GM19193 (cell line): ENCODE measurements at regions not wholly inside any gene's neighbourhood (a gene's known extent, or its start where the extent isn't known, plus 50 kb on each side); places are given as distances from the start of the nearest gene placed in this dataset.

ENCODE experiments used
- POLR2A ChIP-seq: IDR thresholded peaks from 4 replicates; pipeline ENCODE4 v1.6.1; 2011; ENCODE audit not compliant: insufficient read depth, insufficient read length; ENCODE audit errors: extremely low read depth

DNA sequence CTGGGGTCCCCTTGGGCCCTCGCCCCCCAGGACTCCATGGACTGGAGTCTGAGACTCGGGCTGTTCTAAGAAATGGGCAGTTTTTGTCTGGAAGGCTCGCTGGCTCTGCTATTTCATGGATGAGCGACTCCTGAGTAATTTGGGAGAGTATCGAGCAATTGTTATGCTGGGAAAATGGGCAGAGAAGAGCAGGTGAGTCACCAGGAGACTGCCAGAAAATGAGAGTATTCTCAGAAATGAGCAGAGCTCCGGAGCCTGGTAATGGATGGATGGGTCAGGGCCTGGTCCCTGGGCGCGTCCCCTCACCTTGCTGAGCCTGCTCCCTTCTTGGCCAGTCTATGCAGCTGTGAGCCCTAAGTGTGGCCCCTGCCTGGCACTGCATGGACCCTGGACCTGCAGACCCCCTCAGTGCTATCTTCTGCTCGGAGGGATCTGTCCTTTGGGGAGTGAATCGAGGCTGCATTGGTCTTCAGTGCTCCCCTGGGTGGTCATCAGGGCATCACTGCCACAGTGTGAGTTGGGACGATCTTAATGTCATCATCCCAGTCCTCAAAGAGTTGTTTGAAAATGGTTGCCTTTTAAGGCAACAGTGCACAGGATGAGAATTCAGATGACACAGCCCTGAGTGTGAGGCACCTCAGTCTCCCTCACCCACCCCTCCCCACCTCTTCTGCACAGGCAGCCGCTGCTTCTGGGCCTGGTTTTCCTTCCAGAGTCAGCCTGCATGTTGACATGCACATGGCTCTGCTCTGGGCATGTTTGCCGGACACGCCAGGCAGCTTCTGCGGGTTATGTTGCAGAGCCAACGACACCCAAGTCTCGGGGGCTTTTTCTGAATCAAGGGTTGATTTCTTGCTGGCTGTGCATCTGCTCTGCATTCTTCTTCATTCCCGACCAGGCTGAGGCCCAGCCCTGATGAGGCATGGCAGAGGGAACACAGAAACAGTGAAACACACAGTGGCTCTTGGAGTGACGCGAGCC is 519.0 kb downstream of the TBC1D22A start:
- no peak for TF ChIP-seq POLR2A

DNA sequence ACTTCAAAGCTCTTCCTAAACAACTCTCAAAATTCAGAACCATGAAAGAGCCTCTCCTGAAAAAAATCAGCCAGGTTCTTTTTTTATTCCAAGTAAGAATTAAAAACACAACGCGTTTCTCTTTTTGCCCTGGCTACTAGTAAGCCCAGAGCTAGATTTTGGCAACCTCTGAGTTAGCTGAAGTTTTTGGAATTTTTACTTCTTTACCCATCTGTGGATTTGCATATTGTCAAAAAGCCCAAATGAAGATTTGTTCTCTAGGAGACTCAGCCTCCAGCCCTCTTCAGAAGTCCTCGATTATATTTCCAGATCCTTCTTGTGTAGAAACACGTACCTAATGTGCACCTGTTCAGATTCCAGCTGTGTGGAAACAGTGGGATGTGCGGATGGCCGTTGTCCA is 517.9 kb downstream of the TBC1D22A start:
- TF ChIP-seq POLR2A: no peak

DNA sequence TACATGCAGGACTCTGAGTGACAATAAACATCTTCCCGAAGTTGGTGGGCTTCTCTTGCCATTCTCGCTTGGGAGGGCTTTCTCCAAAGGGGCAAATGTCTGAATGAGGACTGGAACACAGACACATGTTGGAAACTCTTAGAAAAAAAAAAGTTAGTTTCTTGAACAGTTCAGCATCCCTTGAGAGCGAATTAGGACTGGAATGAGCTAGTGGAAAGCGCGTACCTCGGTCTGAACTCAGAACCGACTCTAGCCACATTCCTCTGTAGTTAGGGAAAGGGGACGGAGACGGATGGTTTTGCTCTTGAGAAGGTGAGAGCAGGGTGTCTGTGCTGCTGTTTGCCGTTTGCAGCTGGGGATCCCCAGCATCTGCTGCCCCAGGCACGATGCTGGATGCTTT is 517.3 kb downstream of the TBC1D22A start:
- TF ChIP-seq POLR2A: no peak

DNA sequence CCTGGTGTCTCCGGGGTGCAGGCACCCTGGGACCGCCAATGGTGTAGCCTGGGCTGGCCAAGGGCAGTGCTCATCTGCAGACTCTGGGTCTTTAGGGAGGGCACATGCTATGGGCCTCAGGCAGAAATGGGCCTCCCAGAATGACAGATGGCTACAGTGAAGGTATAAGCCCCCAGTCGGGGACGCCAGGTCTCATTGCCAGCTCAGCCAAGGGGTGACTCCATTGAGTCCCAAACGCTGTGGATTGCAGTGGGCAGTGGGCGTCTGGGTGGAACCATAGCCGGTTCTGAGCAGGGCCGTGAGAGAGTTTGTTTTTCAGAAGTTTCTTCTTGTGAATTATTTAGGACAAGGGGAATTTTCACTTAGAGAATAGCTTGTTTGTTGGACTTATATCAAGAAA is 516.9 kb downstream of the TBC1D22A start:
- no peak for TF ChIP-seq POLR2A

DNA sequence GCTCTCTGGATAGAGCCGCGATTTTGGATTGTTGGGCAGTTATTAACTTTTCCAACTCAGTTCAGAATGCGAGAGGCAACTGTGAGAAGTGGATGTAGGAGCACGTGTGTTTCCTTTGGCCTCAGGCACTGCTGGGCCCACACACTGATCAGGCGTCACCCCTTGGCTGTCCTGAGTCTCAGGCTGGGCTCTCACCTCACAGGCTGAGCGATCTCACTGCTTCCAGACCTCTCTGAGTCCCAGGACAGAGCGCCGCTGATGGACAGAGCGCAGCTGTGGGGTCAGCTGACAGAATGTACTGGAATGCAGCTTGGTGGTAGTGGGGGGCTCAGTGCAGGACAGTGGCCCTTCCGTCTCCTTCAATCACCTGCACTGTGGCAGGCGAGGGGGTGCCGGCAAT is 516.2 kb downstream of the TBC1D22A start:
- TF ChIP-seq POLR2A: no peak

DNA sequence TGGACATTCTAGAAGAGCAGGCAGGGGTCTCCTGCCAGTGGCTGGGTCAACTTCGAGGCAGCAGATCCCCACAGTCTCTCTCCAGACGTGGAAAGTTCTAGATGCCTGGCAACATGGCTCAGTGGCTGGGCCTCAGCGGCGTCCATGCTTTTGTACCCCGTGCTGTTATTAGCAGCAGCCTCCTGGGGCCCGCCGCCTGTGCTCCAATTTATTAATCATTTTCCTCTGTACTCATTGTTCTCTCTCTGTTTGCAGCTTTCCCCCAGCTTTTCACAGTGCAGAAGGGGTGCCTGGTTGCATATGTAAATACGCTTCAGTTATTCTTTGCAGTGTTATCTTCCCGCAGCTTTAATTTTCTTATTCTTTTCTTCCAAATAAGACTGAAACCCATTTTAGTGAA is 515.1 kb downstream of the TBC1D22A start:
- TF ChIP-seq POLR2A: no peak

DNA sequence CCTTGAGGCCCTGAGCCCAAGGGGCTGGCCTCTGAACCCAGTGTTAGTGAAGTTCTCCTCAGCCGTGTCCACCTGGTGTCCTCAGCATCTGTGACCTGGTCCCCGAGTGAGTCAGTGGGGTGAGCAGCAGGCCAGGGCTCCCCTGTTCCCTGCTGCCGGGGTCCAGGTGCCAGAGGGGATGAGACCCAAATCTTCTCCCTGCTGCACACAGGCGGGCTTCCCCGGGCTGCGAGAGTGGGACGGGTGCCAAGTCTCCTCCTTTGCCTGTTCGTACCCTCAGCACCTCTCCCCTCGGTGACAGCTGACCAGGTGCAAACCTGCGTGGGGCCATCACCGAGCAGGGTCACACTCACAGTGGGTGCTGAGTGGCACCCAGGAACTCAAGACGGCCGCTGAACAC is 514.5 kb downstream of the TBC1D22A start:
- TF ChIP-seq POLR2A: no peak

DNA sequence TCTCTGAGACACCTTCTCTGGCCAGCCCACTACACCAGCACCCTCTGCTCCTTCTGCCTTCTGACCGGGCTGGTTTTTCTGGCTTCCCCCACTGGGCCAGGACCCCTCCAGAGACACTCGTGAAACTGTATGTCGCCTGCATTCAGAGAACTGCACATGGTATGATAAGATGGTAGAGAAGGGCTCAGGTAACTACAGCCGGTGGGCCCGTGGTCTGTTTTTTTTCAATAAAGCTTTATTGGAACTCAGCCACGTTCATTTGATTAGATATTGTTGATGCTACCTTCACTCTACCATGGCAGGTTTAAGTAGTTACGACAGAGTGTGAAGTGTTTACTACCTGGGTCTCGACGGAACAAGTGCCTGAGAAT is 514.0 kb downstream of the TBC1D22A start:
- no peak for TF ChIP-seq POLR2A

DNA sequence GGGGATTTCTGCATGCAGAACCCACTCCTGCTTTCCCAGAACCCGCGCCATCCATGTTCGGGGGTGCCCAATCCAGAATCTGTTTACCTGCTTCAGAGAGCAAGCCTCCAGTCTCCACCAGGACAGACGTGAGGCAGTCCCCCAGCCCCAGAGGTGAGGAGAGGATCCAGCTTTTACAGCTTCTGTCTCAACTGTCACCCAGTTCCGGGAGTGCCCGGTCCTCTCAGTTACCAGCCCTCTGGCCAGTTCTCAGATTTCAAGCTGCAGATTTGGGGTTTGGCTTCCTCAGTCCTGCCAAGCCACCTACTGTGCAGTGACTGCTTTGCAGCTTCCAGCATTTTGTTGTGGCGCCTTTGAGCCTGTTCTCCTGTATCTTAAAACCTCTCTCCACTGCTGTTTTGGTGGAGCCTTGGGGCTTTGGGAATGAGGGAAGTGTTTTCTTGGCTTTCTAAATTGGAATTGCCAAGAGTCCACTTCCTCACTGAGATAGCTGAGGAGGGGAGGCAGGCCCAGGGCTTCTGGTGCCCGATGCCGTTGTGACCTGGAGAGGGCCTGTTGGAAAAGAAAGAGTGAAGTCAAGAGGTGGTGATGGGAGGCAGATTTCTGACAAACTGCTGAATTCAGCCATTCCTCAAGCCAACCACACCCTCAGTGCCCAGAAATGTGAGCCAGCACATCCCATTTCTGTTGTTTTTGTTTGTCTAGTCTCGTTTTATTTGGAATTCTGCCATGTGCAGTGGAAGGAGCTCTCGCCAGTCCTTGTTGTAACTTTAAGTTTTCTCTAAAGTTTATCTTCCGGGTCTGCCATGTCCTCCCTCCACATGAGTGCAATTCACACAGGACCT is 513.4 kb downstream of the TBC1D22A start:
- no peak for TF ChIP-seq POLR2A

DNA sequence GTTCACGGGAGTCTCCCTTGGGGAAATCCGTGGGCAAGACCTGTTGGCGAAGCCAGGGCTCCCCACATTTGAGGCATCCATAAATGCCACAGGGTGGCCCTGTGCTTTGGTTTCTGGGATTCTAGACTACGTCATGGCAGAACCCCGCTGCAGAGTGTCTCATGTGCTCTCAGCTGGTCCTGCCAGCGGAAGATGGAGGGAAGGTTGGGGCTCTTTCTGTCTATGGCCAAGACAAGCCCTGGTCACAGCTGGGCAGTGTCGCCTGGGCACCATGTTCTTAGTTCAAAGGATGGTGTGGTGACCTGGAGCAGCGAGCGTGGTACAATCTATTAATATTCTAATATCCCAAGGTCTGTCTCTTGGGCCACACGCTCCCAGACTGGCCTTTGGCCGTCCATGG is 511.7 kb downstream of the TBC1D22A start:
- TF ChIP-seq POLR2A: no peak

DNA sequence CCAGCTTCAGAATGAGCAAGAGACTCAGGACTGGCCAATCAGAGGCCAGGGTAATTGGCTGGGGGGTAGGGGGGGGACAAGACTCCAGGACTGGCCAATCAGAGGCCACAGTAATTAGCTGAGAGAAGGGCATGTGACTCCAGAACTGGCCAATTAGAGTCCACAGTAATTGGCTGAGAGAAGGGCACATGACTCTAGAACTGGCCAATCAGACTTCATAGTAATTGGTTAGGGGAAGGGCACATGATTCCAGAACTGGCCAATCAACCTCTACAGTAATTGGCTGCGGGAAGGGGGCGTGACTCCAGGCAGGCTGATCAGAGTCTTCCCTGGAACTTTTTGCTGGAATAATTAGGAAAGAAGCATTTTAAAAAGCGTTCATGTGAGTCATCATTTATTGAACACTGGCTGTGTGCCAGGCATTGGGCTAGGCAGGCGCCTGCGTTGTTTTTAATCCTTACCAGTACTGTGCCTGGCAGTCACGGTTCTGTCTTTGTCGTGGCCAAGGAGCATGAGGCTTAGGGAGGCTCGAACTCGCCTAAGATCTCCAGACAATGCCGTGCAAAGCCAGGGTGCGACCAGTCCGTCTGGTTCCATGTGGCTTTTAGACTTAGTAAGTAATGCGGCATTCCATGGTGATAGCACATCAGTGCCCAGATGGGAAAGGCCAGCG is 508.1 kb downstream of the TBC1D22A start:
- no peak for TF ChIP-seq POLR2A

DNA sequence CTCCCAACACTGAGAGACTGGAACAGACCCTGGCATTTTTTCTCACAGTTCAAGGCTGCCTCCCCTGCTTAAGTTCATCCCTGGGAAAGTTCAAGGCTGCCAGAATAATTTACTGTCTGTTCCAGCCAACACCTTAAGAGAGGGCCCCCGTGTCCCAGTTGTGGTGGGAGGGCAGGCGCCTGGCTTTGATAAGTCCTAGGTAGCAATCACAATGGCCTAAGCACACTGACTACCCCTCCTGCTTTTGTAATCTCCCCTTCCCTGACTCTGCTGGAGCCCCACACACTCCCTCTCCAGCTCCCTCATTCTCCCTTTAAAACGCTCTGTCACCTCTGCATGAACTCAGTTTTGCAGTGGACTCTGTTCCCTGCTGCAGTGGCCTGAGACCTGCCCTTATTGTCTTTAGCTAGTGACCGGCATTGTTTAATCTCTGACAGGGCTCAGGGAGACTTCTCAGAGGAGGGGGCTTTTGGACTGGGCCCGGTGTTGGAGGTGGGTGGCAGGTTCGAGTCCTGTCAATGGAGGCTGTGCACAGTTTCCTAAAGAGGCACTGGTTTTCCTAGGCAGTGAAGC is 507.2 kb downstream of the TBC1D22A start:
- TF ChIP-seq POLR2A: no peak

DNA sequence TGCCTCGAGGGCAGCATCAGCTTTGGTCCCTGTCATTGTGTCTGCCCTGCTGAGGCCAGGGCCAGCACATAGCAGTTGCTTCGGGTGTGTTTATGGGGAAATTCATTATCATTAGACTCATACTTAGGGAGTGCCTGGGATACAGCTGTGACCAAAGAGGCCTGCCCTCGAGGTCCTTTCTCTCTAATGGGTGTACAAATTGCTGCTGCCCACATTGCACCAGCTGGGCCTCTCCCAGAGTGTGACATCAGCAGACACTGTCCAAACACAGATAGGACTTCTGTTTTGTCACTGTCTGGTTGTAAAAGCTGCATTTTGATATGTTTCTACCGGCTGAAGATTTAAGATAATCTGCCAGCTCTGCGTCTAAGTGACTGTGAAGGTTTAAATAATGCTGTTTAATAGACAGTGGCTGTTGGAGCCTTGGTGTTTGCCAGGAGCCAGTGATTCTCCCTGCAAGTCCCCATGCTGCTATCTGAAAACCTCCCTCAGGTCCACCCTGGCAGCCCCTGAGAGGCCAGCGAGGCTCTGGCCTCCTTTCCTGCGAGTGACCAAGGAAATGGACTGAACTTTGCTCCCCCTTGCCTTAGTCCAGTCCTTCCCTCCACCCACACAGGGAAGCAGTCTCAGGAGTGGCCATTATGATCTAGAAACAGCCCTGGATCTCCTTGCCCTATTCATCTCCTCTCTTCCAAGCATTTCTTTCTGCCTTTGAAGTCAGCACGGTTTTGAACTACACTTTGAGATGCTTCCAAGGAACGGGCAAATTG is 505.2 kb downstream of the TBC1D22A start:
- TF ChIP-seq POLR2A: no peak

DNA sequence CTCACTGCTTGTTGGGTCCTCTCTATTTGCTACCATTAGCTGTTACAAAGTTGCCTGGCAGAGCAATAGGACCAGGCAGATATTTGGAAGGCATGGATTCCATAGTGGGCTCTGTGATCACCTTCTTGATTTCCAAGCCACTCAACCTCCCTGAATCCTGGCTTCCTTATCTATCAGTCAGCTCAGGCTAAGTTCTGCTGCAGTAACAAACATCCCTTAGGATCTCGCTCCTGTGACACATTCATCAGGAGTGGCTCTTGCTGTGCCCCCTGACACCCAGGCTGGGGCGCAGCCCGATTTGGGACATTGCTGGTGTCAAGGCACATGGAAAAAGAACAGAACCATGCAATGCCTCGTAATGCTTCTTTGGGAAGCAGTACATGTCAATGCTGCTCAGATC is 503.9 kb downstream of the TBC1D22A start:
- TF ChIP-seq POLR2A: no peak
